ENCODE measurements at regions not wholly inside any gene's neighbourhood (a gene's known extent, or its start where the extent isn't known, plus 50 kb on each side); places are given as distances from the start of the nearest gene placed in this dataset.

GRCh38 chr16:52812678-52813556 lies 239.8 kb downstream of the CHD9NB start:
- H3K27ac ChIP-seq = no peak overlapping the region

GRCh38 chr16:52805559-52806168 lies 247.0 kb downstream of the CHD9NB start:
- Histone ChIP-seq H3K27ac (no peak overlapping the region), H3K27me3 (no peaks in the 10 kb centered on the region), H3K9me3 (no peaks in the 10 kb centered on the region), H3K4me1 (no peaks in the 10 kb centered on the region), H3K36me3 (no peaks in the 10 kb centered on the region), H3K4me2 (no peak overlapping the region), H4K20me1 (no peaks in the 10 kb centered on the region), H3K4me3 (no peak overlapping the region), H3K9ac (no peak overlapping the region)
- no peak for TF ChIP-seq Cebpa-rat (IDR thresholded peaks at IDR 0.05)

More at GRCh38 chr16:52812678-52813556, 239.8 kb downstream of the CHD9NB start:
- H3K27me3 ChIP-seq = no peaks in the 10 kb centered on the region
- H4K20me1 ChIP-seq = no peaks in the 10 kb centered on the region
- TF ChIP-seq Cebpa-rat (IDR thresholded peaks at IDR 0.05) = no peak
- H3K4me2 ChIP-seq = no peak overlapping the region
- H3K9me3 ChIP-seq = no peaks in the 10 kb centered on the region
- H3K36me3 ChIP-seq = no peaks in the 10 kb centered on the region
- no peak overlapping the region for H3K9ac ChIP-seq
- H3K4me3 ChIP-seq = no peak overlapping the region
- no peaks in the 10 kb centered on the region for H3K4me1 ChIP-seq

GRCh38 chr16:52800432-52800831 lies 252.3 kb downstream of the CHD9NB start:
- Histone ChIP-seq H3K4me3 (no peak overlapping the region), H3K27me3 (no peaks in the 10 kb centered on the region), H3K9me3 (no peaks in the 10 kb centered on the region), H3K4me1 (no peaks in the 10 kb centered on the region), H3K9ac (no peak overlapping the region), H4K20me1 (no peaks in the 10 kb centered on the region), H3K27ac (no peak overlapping the region), H3K4me2 (no peak overlapping the region), H3K36me3 (no peaks in the 10 kb centered on the region)
- no peak for TF ChIP-seq Cebpa-rat (IDR thresholded peaks at IDR 0.05)

- Histone ChIP-seq H3K27me3 (no peaks in the 10 kb centered on the region), H3K4me1 (no peaks in the 10 kb centered on the region), H3K4me3 (no peak overlapping the region), H4K20me1 (no peaks in the 10 kb centered on the region), H3K9ac (no peak overlapping the region), H3K36me3 (no peaks in the 10 kb centered on the region), H3K27ac (no peak overlapping the region), H3K9me3 (peaks cover 8% of the 10 kb centered on the region), H3K4me2 (no peak overlapping the region)
- no peak for TF ChIP-seq Cebpa-rat (IDR thresholded peaks at IDR 0.05)
Observed at GRCh38 chr16:52799149-52799548, 252.2 kb upstream of the TOX3 start.

GRCh38 chr16:52787709-52788108 lies 240.8 kb upstream of the TOX3 start:
- Histone ChIP-seq H3K4me3 (no peak overlapping the region), H3K4me2 (no peak overlapping the region)

GRCh38 chr16:52786091-52786490 lies 239.1 kb upstream of the TOX3 start:
- Histone ChIP-seq H3K9ac (no peak overlapping the region), H3K27me3 (no peaks in the 10 kb centered on the region)
- TF ChIP-seq Cebpa-rat (IDR thresholded peaks at IDR 0.05) = no peak

More at GRCh38 chr16:52787709-52788108, 240.8 kb upstream of the TOX3 start:
- H3K4me1 ChIP-seq = no peaks in the 10 kb centered on the region
- no peaks in the 10 kb centered on the region for H4K20me1 ChIP-seq
- no peaks in the 10 kb centered on the region for H3K27me3 ChIP-seq
- TF ChIP-seq Cebpa-rat (IDR thresholded peaks at IDR 0.05) = no peak
- H3K9ac ChIP-seq = no peak overlapping the region
- no peaks in the 10 kb centered on the region; the same call in 1 of the 2 replicates for H3K9me3 ChIP-seq
- H3K27ac ChIP-seq = no peak overlapping the region
- no peaks in the 10 kb centered on the region for H3K36me3 ChIP-seq

GRCh38 chr16:52785653-52786052 lies 238.7 kb upstream of the TOX3 start:
- H3K4me2 ChIP-seq = no peak overlapping the region
- H3K27ac ChIP-seq = no peak overlapping the region
- H3K9ac ChIP-seq = no peak overlapping the region
- no peaks in the 10 kb centered on the region for H3K9me3 ChIP-seq
- no peaks in the 10 kb centered on the region for H4K20me1 ChIP-seq
- H3K36me3 ChIP-seq = no peaks in the 10 kb centered on the region
- H3K4me3 ChIP-seq = no peak overlapping the region
- H3K27me3 ChIP-seq = no peaks in the 10 kb centered on the region
- TF ChIP-seq Cebpa-rat (IDR thresholded peaks at IDR 0.05) = no peak
- no peaks in the 10 kb centered on the region for H3K4me1 ChIP-seq

More at GRCh38 chr16:52786091-52786490, 239.1 kb upstream of the TOX3 start:
- Histone ChIP-seq H3K4me3 (no peak overlapping the region), H4K20me1 (no peaks in the 10 kb centered on the region), H3K4me2 (no peak overlapping the region), H3K4me1 (no peaks in the 10 kb centered on the region), H3K36me3 (no peaks in the 10 kb centered on the region), H3K27ac (no peak overlapping the region), H3K9me3 (no peaks in the 10 kb centered on the region)

GRCh38 chr16:52783616-52784015 lies 236.7 kb upstream of the TOX3 start:
- Histone ChIP-seq H4K20me1 (no peaks in the 10 kb centered on the region), H3K4me2 (no peak overlapping the region), H3K9me3 (no peaks in the 10 kb centered on the region), H3K27ac (no peak overlapping the region), H3K4me1 (no peaks in the 10 kb centered on the region), H3K4me3 (no peak overlapping the region), H3K36me3 (no peaks in the 10 kb centered on the region), H3K27me3 (no peaks in the 10 kb centered on the region), H3K9ac (no peak overlapping the region)
- TF ChIP-seq Cebpa-rat (IDR thresholded peaks at IDR 0.05) = no peak

GRCh38 chr16:52781005-52781630 lies 234.2 kb upstream of the TOX3 start:
- H3K4me3 ChIP-seq = no peak overlapping the region
- H3K36me3 ChIP-seq = no peaks in the 10 kb centered on the region
- no peak overlapping the region for H3K9ac ChIP-seq
- H3K27ac ChIP-seq = no peak overlapping the region
- no peaks in the 10 kb centered on the region for H3K9me3 ChIP-seq
- TF ChIP-seq Cebpa-rat (IDR thresholded peaks at IDR 0.05) = no peak
- H3K27me3 ChIP-seq = no peaks in the 10 kb centered on the region
- no peaks in the 10 kb centered on the region for H3K4me1 ChIP-seq
- H3K4me2 ChIP-seq = no peak overlapping the region
- no peaks in the 10 kb centered on the region for H4K20me1 ChIP-seq

GRCh38 chr16:52773026-52773425 lies 226.1 kb upstream of the TOX3 start:
- Histone ChIP-seq H3K4me1 (no peaks in the 10 kb centered on the region), H4K20me1 (no peaks in the 10 kb centered on the region), H3K9me3 (no peaks in the 10 kb centered on the region), H3K4me3 (no peak overlapping the region), H3K36me3 (no peaks in the 10 kb centered on the region), H3K27me3 (no peaks in the 10 kb centered on the region), H3K27ac (no peak overlapping the region), H3K4me2 (no peak overlapping the region), H3K9ac (no peak overlapping the region)
- TF ChIP-seq Cebpa-rat (IDR thresholded peaks at IDR 0.05) = no peak
